HG03575 (cell line): ENCODE measurements at regions not wholly inside any gene's neighbourhood (a gene's known extent, or its start where the extent isn't known, plus 50 kb on each side); places are given as distances from the start of the nearest gene placed in this dataset.

Experiments
- ATAC-seq: cut with Tn5 transposase; IDR thresholded peaks from one replicate; pipeline ENCODE4 v1.9.1; 2021; ENCODE audit not compliant: unreplicated experiment, insufficient number of reproducible peaks, low FRiP score; ENCODE audit errors: extremely low read depth

- no peak for ATAC-seq
These were observed 215.3 kb downstream of the MID1IP1 start for GRCh38 chrX:39016556-39016955.

- no peak for ATAC-seq
These were observed 215.8 kb downstream of the MID1IP1 start for GRCh38 chrX:39017077-39017476.

GRCh38 chrX:39017716-39018115, 216.5 kb downstream of the MID1IP1 start:
- no peak for ATAC-seq

GRCh38 chrX:39018541-39018940, 217.3 kb downstream of the MID1IP1 start:
- no peak for ATAC-seq

GRCh38 chrX:39019056-39019455, 217.8 kb downstream of the MID1IP1 start:
- no peak for ATAC-seq

- ATAC-seq = no peak
These were observed 218.9 kb downstream of the MID1IP1 start for GRCh38 chrX:39020051-39020669.

GRCh38 chrX:39022106-39022505, 220.8 kb downstream of the MID1IP1 start:
- ATAC-seq = no peak

- no peak for ATAC-seq
These were observed 228.0 kb downstream of the MID1IP1 start for GRCh38 chrX:39029221-39029620.

- ATAC-seq = no peak
These were observed 229.4 kb downstream of the MID1IP1 start for GRCh38 chrX:39030636-39031035.

GRCh38 chrX:39039890-39040289, 238.6 kb downstream of the MID1IP1 start:
- no peak for ATAC-seq

- ATAC-seq = no peak
These were observed 242.7 kb downstream of the MID1IP1 start for GRCh38 chrX:39043838-39044550.

GRCh38 chrX:39047174-39047573, 245.9 kb downstream of the MID1IP1 start:
- no peak for ATAC-seq

- ATAC-seq = no peak
These were observed 248.7 kb downstream of the MID1IP1 start for GRCh38 chrX:39049975-39050374.

GRCh38 chrX:39050427-39050826, 249.2 kb downstream of the MID1IP1 start:
- no peak for ATAC-seq

GRCh38 chrX:39052751-39053150, 251.5 kb downstream of the MID1IP1 start:
- ATAC-seq = no peak

- no peak for ATAC-seq
These were observed 257.5 kb downstream of the MID1IP1 start for GRCh38 chrX:39058724-39059123.

GRCh38 chrX:39059866-39060265, 258.6 kb downstream of the MID1IP1 start:
- no peak for ATAC-seq

- no peak for ATAC-seq
These were observed 261.8 kb downstream of the MID1IP1 start for GRCh38 chrX:39063037-39063436.

- no peak for ATAC-seq
These were observed 262.4 kb downstream of the MID1IP1 start for GRCh38 chrX:39063702-39064101.

- ATAC-seq = no peak
These were observed 264.0 kb downstream of the MID1IP1 start for GRCh38 chrX:39065051-39065871.
